SJCRH30 (cell line): ENCODE measurements at regions not wholly inside any gene's neighbourhood (a gene's known extent, or its start where the extent isn't known, plus 50 kb on each side); places are given as distances from the start of the nearest gene placed in this dataset.
"Not testable (repeated sequence)": the region's sequence is repeated elsewhere in the genome, so short reads cannot be mapped to it uniquely, and the experiment has no call there.

Experiments used
- DNase-seq, 2 experiments: peaks; one replicate each; pipeline ENCODE4 v3.0.0-alpha.2; 2015 to 2020
- H3K27ac ChIP-seq: fragments of 250-450 bp; sonication (Bioruptor Pico); 2 replicates; pipeline ENCODE4 v1.5.1; 2020; ENCODE audit warnings: mild to moderate bottlenecking, moderate library complexity
- H3K27me3 ChIP-seq: fragments of 250-450 bp; sonication (Bioruptor Pico); 2 replicates; pipeline ENCODE4 v1.5.1; 2020; ENCODE audit warnings: mild to moderate bottlenecking, moderate library complexity
- H3K36me3 ChIP-seq: fragments of 250-450 bp; sonication (Bioruptor Pico); 2 replicates; pipeline ENCODE4 v1.5.1; 2020; ENCODE audit warnings: mild to moderate bottlenecking, moderate library complexity
- H3K4me1 ChIP-seq: fragments of 250-450 bp; sonication (Bioruptor Pico); 2 replicates; pipeline ENCODE4 v1.5.1; 2020; ENCODE audit warnings: mild to moderate bottlenecking, moderate library complexity
- H3K4me3 ChIP-seq: fragments of 250-450 bp; sonication (Bioruptor Pico); 2 replicates; pipeline ENCODE4 v1.5.1; 2020; ENCODE audit warnings: mild to moderate bottlenecking, moderate library complexity
- H3K9me3 ChIP-seq: fragments of 250-450 bp; sonication (Bioruptor Pico); replicated peaks from 2 replicates; pipeline ENCODE4 v1.5.1; 2020; ENCODE audit warnings: mild to moderate bottlenecking, moderate library complexity

GRCh38 chr4:66750273-66750672 lies 795.0 kb downstream of the CENPC start:
- H3K9me3 ChIP-seq = no peaks in the 10 kb centered on the region; the same call in 1 of the 2 replicates
- no peaks in the 10 kb centered on the region for H3K36me3 ChIP-seq
- peak in 1 of 2 experiments; percentile 5 for DNase-seq
- H3K27me3 ChIP-seq = 0 out of 2 replicates have a peak, but pooled peaks cover 3% of the 10 kb centered on the region
- no peak overlapping the region for H3K4me3 ChIP-seq
- no peak overlapping the region for H3K27ac ChIP-seq
- H3K4me1 ChIP-seq = 0 out of 2 replicates have a peak, but pooled peaks cover 2% of the 10 kb centered on the region

GRCh38 chr4:66746918-66747317 lies 798.4 kb downstream of the CENPC start:
- H3K4me3 ChIP-seq, H3K9me3 ChIP-seq, H3K4me1 ChIP-seq, H3K27ac ChIP-seq, H3K36me3 ChIP-seq, DNase-seq, H3K27me3 ChIP-seq: not testable (repeated sequence)

DNA sequence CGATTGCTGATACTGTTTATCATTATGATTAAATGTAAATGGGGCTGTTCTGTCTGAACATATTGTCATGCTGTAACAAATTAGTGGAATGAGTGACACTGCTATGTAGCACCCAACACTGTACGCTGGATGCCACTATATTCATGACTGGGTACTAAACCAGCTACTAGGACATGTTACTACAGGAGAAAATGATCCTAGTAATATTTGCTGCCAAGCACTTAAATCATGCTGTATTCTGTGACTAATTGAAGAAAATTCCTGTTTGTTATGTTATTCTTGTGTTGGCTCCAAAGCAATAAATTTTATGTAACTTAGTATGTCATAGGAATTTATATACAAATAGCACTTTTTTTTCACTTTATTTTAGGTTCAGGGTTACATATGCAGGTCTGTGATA lies 804.2 kb downstream of the CENPC start:
- Histone ChIP-seq H3K4me1 (no peaks in the 10 kb centered on the region), H3K36me3 (no peaks in the 10 kb centered on the region), H3K27ac (no peak overlapping the region), H3K27me3 (no peaks in the 10 kb centered on the region), H3K4me3 (no peak overlapping the region), H3K9me3 (no peaks in the 10 kb centered on the region)
- no peak for DNase-seq

- peak; percentile 22 to 61 for DNase-seq
- H3K4me3 ChIP-seq = no peak overlapping the region
- H3K9me3 ChIP-seq = no peaks in the 10 kb centered on the region
- H3K4me1 ChIP-seq = no peaks in the 10 kb centered on the region
- H3K27ac ChIP-seq = no peak overlapping the region
- no peaks in the 10 kb centered on the region for H3K27me3 ChIP-seq
- H3K36me3 ChIP-seq = no peaks in the 10 kb centered on the region
Measured at GRCh38 chr4:66736606-66737005, 808.7 kb downstream of the CENPC start.

GRCh38 chr4:66728280-66728679 lies 817.0 kb downstream of the CENPC start:
- Histone ChIP-seq H3K4me3 (no peak overlapping the region), H3K36me3 (no peaks in the 10 kb centered on the region), H3K27ac (no peak overlapping the region), H3K4me1 (no peaks in the 10 kb centered on the region), H3K9me3 (no peaks in the 10 kb centered on the region), H3K27me3 (no peaks in the 10 kb centered on the region)
- DNase-seq = no peak

GRCh38 chr4:66712301-66712921 lies 832.9 kb downstream of the CENPC start:
- not testable (repeated sequence) for DNase-seq, H3K27ac ChIP-seq, H3K9me3 ChIP-seq, H3K36me3 ChIP-seq, H3K4me3 ChIP-seq, H3K27me3 ChIP-seq, H3K4me1 ChIP-seq

DNA sequence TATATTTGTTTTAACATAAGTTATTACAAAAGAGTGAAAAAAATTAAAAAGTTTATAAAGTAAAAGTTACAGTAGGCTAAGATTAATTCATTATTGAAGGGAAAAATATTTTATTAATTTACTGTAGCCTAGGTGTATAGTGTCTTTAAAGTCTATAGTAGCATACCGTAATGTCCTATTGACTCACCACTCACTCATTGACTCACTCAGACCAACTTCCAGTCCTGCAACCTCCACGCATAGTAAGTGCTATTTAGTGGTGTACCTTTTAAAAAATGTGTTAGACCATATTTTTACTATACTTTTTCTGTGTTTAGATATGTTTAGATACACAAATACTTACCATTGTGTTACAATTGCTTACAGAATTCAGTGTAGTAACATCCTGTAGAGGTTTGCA lies 841.1 kb downstream of the CENPC start:
- Histone ChIP-seq H3K4me3 (no peak overlapping the region), H3K27ac (no peak overlapping the region), H3K9me3 (no peaks in the 10 kb centered on the region), H3K4me1 (no peaks in the 10 kb centered on the region; the same call in 1 of the 2 replicates), H3K36me3 (no peaks in the 10 kb centered on the region), H3K27me3 (no peaks in the 10 kb centered on the region)
- DNase-seq = no peak

GRCh38 chr4:66694739-66695138 lies 850.6 kb downstream of the CENPC start:
- no peak for DNase-seq
- no peaks in the 10 kb centered on the region for H3K36me3 ChIP-seq
- no peaks in the 10 kb centered on the region for H3K4me1 ChIP-seq
- no peaks in the 10 kb centered on the region for H3K27me3 ChIP-seq
- H3K27ac ChIP-seq = no peak overlapping the region
- H3K9me3 ChIP-seq = no peaks in the 10 kb centered on the region
- H3K4me3 ChIP-seq = no peak overlapping the region

- Histone ChIP-seq H3K27me3 (no peaks in the 10 kb centered on the region), H3K27ac (no peak overlapping the region), H3K9me3 (no peaks in the 10 kb centered on the region), H3K4me3 (no peak overlapping the region), H3K4me1 (no peaks in the 10 kb centered on the region), H3K36me3 (no peaks in the 10 kb centered on the region)
- peak in 1 of 2 experiments; percentile 17 for DNase-seq
Measured at GRCh38 chr4:66693694-66694093, 851.6 kb downstream of the CENPC start.

DNA sequence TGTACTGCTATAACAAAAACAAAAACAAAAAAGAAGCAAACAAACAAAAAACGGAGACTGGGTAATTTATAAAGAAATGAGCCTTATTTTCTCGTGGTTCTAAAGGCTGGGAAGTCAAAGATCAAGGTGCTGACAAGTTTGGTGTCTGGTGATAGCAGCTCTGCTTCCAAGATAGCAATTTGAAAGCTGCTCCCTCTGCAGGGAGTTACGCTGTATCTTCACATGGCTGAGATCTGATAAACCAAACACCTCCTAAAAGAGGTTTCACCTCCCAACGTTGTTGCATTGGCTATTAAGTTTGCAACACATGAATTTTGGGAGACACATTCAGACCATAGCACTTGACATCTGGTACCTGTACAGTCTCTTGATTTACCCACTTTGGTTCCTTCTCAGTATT lies 854.2 kb downstream of the CENPC start:
- no peaks in the 10 kb centered on the region for H3K4me1 ChIP-seq
- H3K27me3 ChIP-seq = no peaks in the 10 kb centered on the region
- H3K27ac ChIP-seq = no peak overlapping the region
- H3K9me3 ChIP-seq = no peaks in the 10 kb centered on the region
- peak in 1 of 2 experiments; percentile 7 for DNase-seq
- no peaks in the 10 kb centered on the region for H3K36me3 ChIP-seq
- H3K4me3 ChIP-seq = no peak overlapping the region

DNA sequence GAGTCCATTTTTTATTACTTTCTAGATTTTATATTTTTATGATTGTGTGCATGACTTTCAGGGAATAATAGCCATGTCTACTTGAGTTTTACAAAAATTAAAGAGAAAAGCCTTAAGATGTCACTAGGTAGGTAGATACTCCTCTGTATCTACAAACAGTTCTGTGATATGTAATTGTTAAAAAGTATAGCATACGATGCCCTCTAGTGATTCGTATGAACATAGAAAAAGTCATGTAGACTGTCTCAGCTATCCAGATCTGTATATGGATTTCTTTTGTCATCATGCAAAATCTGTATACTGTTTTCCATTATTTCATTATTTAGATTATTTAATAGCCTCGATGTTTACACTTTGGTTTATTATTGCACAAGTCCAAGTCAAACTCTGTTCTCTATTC lies 856.6 kb downstream of the CENPC start:
- Histone ChIP-seq H3K9me3 (0 out of 2 replicates have a peak, but pooled peaks cover 2% of the 10 kb centered on the region), H3K36me3 (no peaks in the 10 kb centered on the region), H3K4me1 (no peaks in the 10 kb centered on the region), H3K4me3 (no peak overlapping the region), H3K27me3 (no peaks in the 10 kb centered on the region), H3K27ac (no peak overlapping the region)
- peak in 1 of 2 experiments; percentile 44 for DNase-seq

- Histone ChIP-seq H3K36me3 (no peaks in the 10 kb centered on the region), H3K9me3 (0 out of 2 replicates have a peak, but pooled peaks cover 2% of the 10 kb centered on the region), H3K27me3 (no peaks in the 10 kb centered on the region), H3K27ac (no peak overlapping the region), H3K4me3 (no peak overlapping the region), H3K4me1 (no peaks in the 10 kb centered on the region)
- DNase-seq = no peak
Measured at GRCh38 chr4:66687459-66687858, 857.8 kb downstream of the CENPC start.

GRCh38 chr4:66681962-66682361 lies 863.3 kb downstream of the CENPC start:
- Histone ChIP-seq H3K27ac (no peak overlapping the region), H3K4me3 (no peak overlapping the region), H3K27me3 (no peaks in the 10 kb centered on the region), H3K36me3 (no peaks in the 10 kb centered on the region), H3K9me3 (0 out of 2 replicates have a peak, but pooled peaks cover 2% of the 10 kb centered on the region), H3K4me1 (no peaks in the 10 kb centered on the region)
- peak in 1 of 2 experiments; percentile 4 for DNase-seq

DNA sequence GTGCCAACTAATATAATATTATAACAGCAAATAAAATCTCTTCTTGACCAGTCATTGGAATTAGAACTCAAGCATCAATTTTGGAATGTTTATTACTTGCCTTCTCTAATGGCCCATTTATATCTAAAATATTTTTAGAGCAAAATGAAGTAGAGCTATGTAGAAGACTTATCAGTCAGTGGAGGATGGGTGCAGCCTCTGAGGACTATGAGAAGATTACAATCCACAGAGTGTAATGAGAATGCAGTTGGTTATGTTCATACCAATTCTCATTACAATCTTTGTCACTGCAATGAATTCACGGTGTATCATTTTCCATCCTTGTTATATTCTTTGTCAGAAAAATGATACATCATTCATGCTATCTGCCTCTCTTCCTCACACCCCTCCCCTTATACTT lies 878.1 kb downstream of the CENPC start:
- Histone ChIP-seq H3K9me3 (no peaks in the 10 kb centered on the region), H3K4me1 (no peaks in the 10 kb centered on the region), H3K27ac (no peak overlapping the region), H3K27me3 (no peaks in the 10 kb centered on the region), H3K36me3 (no peaks in the 10 kb centered on the region), H3K4me3 (no peak overlapping the region)
- no peak for DNase-seq

- H3K36me3 ChIP-seq = no peaks in the 10 kb centered on the region
- no peak overlapping the region for H3K4me3 ChIP-seq
- no peaks in the 10 kb centered on the region for H3K27me3 ChIP-seq
- DNase-seq = no peak
- no peaks in the 10 kb centered on the region for H3K4me1 ChIP-seq
- H3K9me3 ChIP-seq = no peaks in the 10 kb centered on the region
- H3K27ac ChIP-seq = no peak overlapping the region
Measured at GRCh38 chr4:66662620-66663019, 882.7 kb downstream of the CENPC start.

DNA sequence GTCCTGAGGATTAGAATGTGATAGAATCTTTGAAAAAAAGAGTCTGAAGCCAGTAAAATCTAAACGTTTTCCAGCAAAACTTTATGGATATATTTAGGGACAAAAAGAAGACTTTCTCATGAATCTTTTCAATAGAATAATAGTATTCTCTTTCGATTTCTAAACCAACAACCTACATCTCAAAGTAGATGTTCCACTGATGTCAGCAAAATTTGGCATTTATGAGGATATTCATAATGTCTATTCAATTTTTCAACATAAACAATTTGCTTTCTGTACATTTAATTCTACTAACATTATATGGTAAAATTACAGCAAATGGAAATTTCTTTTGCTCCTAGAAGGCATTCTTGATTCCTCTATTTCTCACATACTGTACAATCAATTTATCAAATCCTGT lies 886.5 kb downstream of the CENPC start:
- Histone ChIP-seq H3K27ac (no peak overlapping the region), H3K4me3 (no peak overlapping the region), H3K36me3 (no peaks in the 10 kb centered on the region), H3K4me1 (no peaks in the 10 kb centered on the region), H3K9me3 (no peaks in the 10 kb centered on the region), H3K27me3 (no peaks in the 10 kb centered on the region)
- DNase-seq = no peak
